B cell (primary cell): ENCODE measurements at regions not wholly inside any gene's neighbourhood (a gene's known extent, or its start where the extent isn't known, plus 50 kb on each side); places are given as distances from the start of the nearest gene placed in this dataset.
"Not testable (repeated sequence)": the region's sequence is repeated elsewhere in the genome, so short reads cannot be mapped to it uniquely, and the experiment has no call there.

Experiments used
- ATAC-seq: fragments of 200-7000 bp; cut with Tn5 transposase; one replicate; pipeline ENCODE4 v1.10.0; 2021; ENCODE audit warnings: low read depth, mild to moderate bottlenecking, moderate number of reproducible peaks, moderate library complexity
- CTCF ChIA-PET: fragments of 350-600 bp; sonication (Branson Sonifier 250); formaldehyde crosslinking; loops from one replicate; lab custom pipeline; 2021; ENCODE audit warnings: antibody characterized with exemption, inconsistent platforms; lab: Charles Lee
- POLR2A ChIA-PET: fragments of 350-600 bp; sonication (Branson Sonifier 250); formaldehyde crosslinking; loops from one replicate; lab custom pipeline; 2021; ENCODE audit warnings: antibody characterized with exemption; lab: Charles Lee
- DNase-seq: peaks from one replicate; pipeline ENCODE4 v3.0.0; 2013
- H2AFZ ChIP-seq: 2 replicates; pipeline ENCODE4 v1.6.1; 2012; ENCODE audit warnings: mild to moderate bottlenecking, low read depth, low read length; ENCODE audit not compliant: insufficient read depth, poor library complexity, severe bottlenecking
- H3K27ac ChIP-seq, 2 donors: 1 replicate in 1 of 2; 2 replicates in 1 of 2; pipeline ENCODE4 v1.5.1; 2012 to 2013; ENCODE audit warnings: low read length in 2 of 2, mild to moderate bottlenecking in 2 of 2, moderate library complexity in 1 of 2
- H3K27me3 ChIP-seq, 4 experiments: fragments of 200-600 bp in 1 of 4; sonication (generic) in 1 of 4; replicated peaks in 1 of 4; 1 replicate in 2 of 4; 2 replicates in 2 of 4; pipeline versions ENCODE4 v1.6.1 to v1.7.0; 2013 to 2016; ENCODE audit warnings: low read length in 3 of 4, mild to moderate bottlenecking in 2 of 4, mixed read lengths in 1 of 4, moderate library complexity in 1 of 4; ENCODE audit not compliant: insufficient read depth in 4 of 4, control insufficient read depth in 3 of 4; ENCODE audit errors: control extremely low read depth in 1 of 4
- H3K36me3 ChIP-seq, 2 experiments: replicated peaks in 1 of 2; 1 replicate in 1 of 2; 2 replicates in 1 of 2; pipeline versions ENCODE4 v1.6.1 to v1.7.1; 2013; ENCODE audit warnings: low read length in 1 of 2; ENCODE audit not compliant: insufficient read depth in 2 of 2, control insufficient read depth in 1 of 2; ENCODE audit errors: control extremely low read depth in 1 of 2, extremely low read depth in 1 of 2
- H3K4me1 ChIP-seq, 2 donors: fragments of 200-600 bp in 1 of 2; sonication (generic) in 1 of 2; 1 replicate in 1 of 2; 2 replicates in 1 of 2; pipeline versions ENCODE4 v1.5.1 to v1.6.1; 2013 to 2017; ENCODE audit warnings: low read length in 2 of 2; ENCODE audit not compliant: control insufficient read depth in 2 of 2, insufficient read depth in 2 of 2
- H3K4me2 ChIP-seq: replicated peaks from 2 replicates; pipeline ENCODE3; 2012; ENCODE audit warnings: mild to moderate bottlenecking, low read depth, low read length; ENCODE audit not compliant: poor library complexity, severe bottlenecking
- H3K4me3 ChIP-seq, 5 experiments: fragments of 200-600 bp in 1 of 5; sonication (generic) in 1 of 5; 1 replicate in 3 of 5; 2 replicates in 2 of 5; pipeline versions ENCODE4 v1.5.1 to v1.7.0; 2011 to 2016; ENCODE audit warnings: low read length in 4 of 5, mild to moderate bottlenecking in 4 of 5, low read depth in 2 of 5, control low read depth in 1 of 5, moderate library complexity in 1 of 5; ENCODE audit not compliant: insufficient read depth in 1 of 5; ENCODE audit errors: control extremely low read depth in 1 of 5, extremely low read depth in 1 of 5
- H3K79me2 ChIP-seq: fragments of 200-600 bp; sonication (generic); one replicate; pipeline ENCODE4 v1.6.0; 2016; ENCODE audit warnings: low read length; ENCODE audit not compliant: control insufficient read depth, insufficient read depth
- H3K9ac ChIP-seq: fragments of 200-600 bp; sonication (generic); 2 replicates; pipeline ENCODE4 v1.6.1; 2017; ENCODE audit warnings: mild to moderate bottlenecking, low read length, moderate library complexity
- H3K9me3 ChIP-seq, 3 donors: one replicate each; pipeline versions ENCODE4 v1.6.1 to v1.7.1; 2013; ENCODE audit warnings: low read length in 2 of 3; ENCODE audit not compliant: control insufficient read depth in 2 of 3, insufficient read depth in 1 of 3; ENCODE audit errors: control extremely low read depth in 1 of 3
- H4K20me1 ChIP-seq: 2 replicates; pipeline ENCODE4 v1.6.0; 2012; ENCODE audit warnings: mild to moderate bottlenecking, low read length; ENCODE audit not compliant: insufficient read depth, control insufficient read depth, poor library complexity, severe bottlenecking
- H3K27ac Mint-ChIP-seq: one replicate; pipeline ENCODE4 v1.8.0; 2021; ENCODE audit warnings: mixed read lengths
- H3K27me3 Mint-ChIP-seq: one replicate; pipeline ENCODE4 v1.8.0; 2021; ENCODE audit warnings: mixed read lengths
- H3K4me1 Mint-ChIP-seq: one replicate; pipeline ENCODE4 v1.8.0; 2021; ENCODE audit warnings: mixed read lengths
- H3K4me3 Mint-ChIP-seq: one replicate; pipeline ENCODE4 v1.8.0; 2021; ENCODE audit warnings: mixed read lengths
- H3K9me3 Mint-ChIP-seq: one replicate; pipeline ENCODE4 v1.8.0; 2022; ENCODE audit warnings: mixed read lengths; ENCODE audit not compliant: insufficient read depth
- CTCF ChIP-seq: fragments of 200-600 bp; IDR thresholded peaks from one replicate; pipeline ENCODE4 v1.8.0; 2022; ENCODE audit warnings: antibody characterized with exemption, mild to moderate bottlenecking
- EZH2 ChIP-seq: IDR thresholded peaks from 2 replicates; pipeline ENCODE4 v1.6.1; 2012; ENCODE audit warnings: borderline replicate concordance, low read depth, mild to moderate bottlenecking, moderate library complexity, low read length; ENCODE audit not compliant: insufficient read depth, poor library complexity, severe bottlenecking
- WGBS: methylation state at CpG from one replicate; pipeline ENCODE4 v1.1.5; 2013; ENCODE audit warnings: missing lambda C conversion rate; ENCODE audit not compliant: insufficient coverage; 5-methylcytosine and 5-hydroxymethylcytosine counted together
- intact Hi-C: fragments of 100-400 bp; cut with micrococcal nuclease; formaldehyde crosslinking; loops from one replicate; pipeline ENCODE4 v1.10.0; 2022

GRCh38 chr9:85880507-85880906 lies 60.4 kb upstream of the NAA35 start:
- ATAC-seq = not testable (repeated sequence)

GRCh38 chr9:85884256-85884655 lies 56.7 kb upstream of the NAA35 start:
- H3K4me1 Mint-ChIP-seq = no peaks in the 10 kb centered on the region
- no peak for DNase-seq
- no peak for ATAC-seq
- no peak for TF ChIP-seq CTCF
- no peak for TF ChIP-seq EZH2
- H3K9me3 ChIP-seq = peaks cover 0 to 11% (median 0%) of the 10 kb centered on the region in 3 donors
- ChIA-PET POLR2A (no interaction called here), CTCF (no interaction called here)
- H3K79me2 ChIP-seq = no peaks in the 10 kb centered on the region
- no peak overlapping the region for H3K9ac ChIP-seq
- no peak overlapping the region for H3K4me3 ChIP-seq
- H2AFZ ChIP-seq = no peak overlapping the region
- H3K27ac ChIP-seq = no peak overlapping the region
- no peaks in the 10 kb centered on the region for H3K36me3 ChIP-seq
- H4K20me1 ChIP-seq = no peaks in the 10 kb centered on the region
- peaks cover 3% of the 10 kb centered on the region for H3K9me3 Mint-ChIP-seq
- H3K27ac Mint-ChIP-seq = no peak overlapping the region
- no peaks in the 10 kb centered on the region for H3K4me1 ChIP-seq
- no peaks in the 10 kb centered on the region for H3K27me3 Mint-ChIP-seq
- intact Hi-C loops = no loop called here
- WGBS = 100% methylated on average over 7 of the region's 8 CpGs
- H3K4me2 ChIP-seq = no peak overlapping the region
- H3K27me3 ChIP-seq = no peaks in the 10 kb centered on the region
- no peak overlapping the region for H3K4me3 Mint-ChIP-seq

More at GRCh38 chr9:85880507-85880906, 60.4 kb upstream of the NAA35 start:
- H3K4me3 ChIP-seq, DNase-seq, H3K4me1 ChIP-seq, H3K4me2 ChIP-seq, H3K9me3 Mint-ChIP-seq, H4K20me1 ChIP-seq, H3K4me3 Mint-ChIP-seq, H3K36me3 ChIP-seq, H3K9ac ChIP-seq, H3K79me2 ChIP-seq, intact Hi-C loops, H3K27ac ChIP-seq, POLR2A ChIA-PET, CTCF ChIA-PET, H3K27me3 ChIP-seq, H3K4me1 Mint-ChIP-seq, H3K27ac Mint-ChIP-seq, H2AFZ ChIP-seq, H3K27me3 Mint-ChIP-seq: not testable (repeated sequence)
- WGBS = 100% methylated on average over 1 of the region's 3 CpGs
- peaks cover 0 to 11% (median 0%) of the 10 kb centered on the region in 3 donors for H3K9me3 ChIP-seq
